ENCODE measurements at regions not wholly inside any gene's neighbourhood (a gene's known extent, or its start where the extent isn't known, plus 50 kb on each side); places are given as distances from the start of the nearest gene placed in this dataset.
"Not testable (repeated sequence)": the region's sequence is repeated elsewhere in the genome, so short reads cannot be mapped to it uniquely, and the experiment has no call there.

- peak; percentile 30 for DNase-seq
These were observed 1584.3 kb downstream of the STIM2 start for GRCh38 chr4:28444886-28445496.

GRCh38 chr4:28449085-28449484 lies 1588.4 kb downstream of the STIM2 start:
- DNase-seq, result no peak

GRCh38 chr4:28451346-28451745 lies 1590.7 kb downstream of the STIM2 start:
- DNase-seq, result no peak

DNA sequence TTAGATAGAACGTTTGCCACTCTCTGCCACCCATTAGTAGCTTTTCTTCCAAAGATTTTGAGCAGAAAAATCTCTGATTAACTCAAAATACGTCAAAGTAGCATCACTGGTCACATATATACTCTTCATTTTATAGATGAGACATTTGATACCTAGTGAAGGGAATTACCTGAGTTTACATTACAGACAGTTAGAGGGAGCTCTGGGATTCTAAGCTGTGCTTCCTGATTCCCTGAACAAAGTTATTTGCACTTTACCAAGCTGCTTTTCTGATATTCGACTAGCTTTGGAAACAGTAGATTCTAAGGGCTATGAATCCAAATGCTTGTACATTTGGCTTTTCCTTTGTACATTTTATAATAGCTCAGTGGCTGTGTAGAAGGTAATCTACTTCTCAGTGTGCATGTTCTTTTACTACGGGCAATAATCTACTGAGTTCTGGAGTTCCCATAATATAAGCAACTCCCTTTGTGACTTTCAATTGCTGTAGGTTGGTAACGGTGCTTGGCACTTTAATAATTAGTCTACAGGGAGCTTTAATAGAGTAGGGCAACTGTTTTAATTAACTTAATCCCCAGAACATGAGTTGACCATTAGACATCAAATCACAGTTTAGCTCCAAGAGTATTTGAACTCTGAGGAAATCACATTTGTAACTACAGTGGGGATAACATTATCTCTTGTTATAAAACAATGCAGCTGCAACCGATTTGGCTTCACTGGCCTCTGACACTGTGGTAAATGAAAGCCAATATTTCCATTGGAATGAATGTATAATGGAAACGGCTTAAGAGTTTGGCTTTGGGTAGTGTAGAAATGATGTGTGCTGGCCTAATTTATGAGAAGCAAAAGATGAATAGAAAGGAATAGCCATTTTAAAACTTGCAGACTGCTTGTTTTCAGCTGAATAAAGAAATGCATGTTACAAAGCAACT lies 1602.4 kb downstream of the STIM2 start:
- no peak for DNase-seq

DNA sequence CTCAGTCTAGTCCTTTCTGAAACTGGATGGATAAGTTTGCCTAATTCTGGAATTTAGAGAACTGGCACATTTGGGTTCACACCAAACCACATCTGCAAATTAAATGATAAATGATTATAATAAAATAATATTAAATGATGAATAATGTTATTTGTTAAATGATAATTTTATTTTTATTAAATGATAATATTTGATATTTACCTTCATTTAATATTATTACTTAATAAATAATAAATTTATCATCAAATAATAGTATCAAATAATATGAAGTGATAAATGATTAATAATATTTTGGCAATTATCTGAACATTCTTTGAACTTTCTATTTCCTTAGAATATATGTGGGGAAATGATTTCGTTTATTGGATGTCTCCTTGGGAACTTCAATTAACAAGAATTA lies 1604.2 kb downstream of the STIM2 start:
- no peak for DNase-seq

DNA sequence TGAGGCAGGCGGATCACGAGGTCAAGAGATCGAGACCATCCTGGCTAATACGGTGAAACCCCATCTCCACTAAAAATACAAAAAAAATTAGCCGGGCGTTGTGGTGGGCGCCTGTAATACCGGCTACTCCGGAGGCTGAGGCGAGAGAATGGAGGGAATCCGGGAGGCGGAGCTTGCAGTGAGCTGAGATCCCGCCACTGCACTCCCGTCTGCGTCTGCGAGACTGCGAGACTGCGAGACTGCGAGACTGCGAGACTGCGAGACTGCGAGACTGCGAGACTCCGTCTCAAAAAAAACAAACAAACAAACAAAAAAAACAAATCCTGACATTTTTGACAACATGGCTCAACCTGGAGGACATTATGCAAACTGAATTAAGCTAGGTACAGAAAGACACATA lies 1606.2 kb downstream of the STIM2 start:
- not testable (repeated sequence) for DNase-seq

GRCh38 chr4:28469387-28469786 lies 1608.7 kb downstream of the STIM2 start:
- DNase-seq, result no peak

GRCh38 chr4:28469886-28470285 lies 1609.2 kb downstream of the STIM2 start:
- DNase-seq, result no peak

GRCh38 chr4:28475381-28475780 lies 1614.7 kb downstream of the STIM2 start:
- no peak for DNase-seq

- DNase-seq, result no peak
These were observed 1619.0 kb downstream of the STIM2 start for GRCh38 chr4:28479666-28480065.

DNA sequence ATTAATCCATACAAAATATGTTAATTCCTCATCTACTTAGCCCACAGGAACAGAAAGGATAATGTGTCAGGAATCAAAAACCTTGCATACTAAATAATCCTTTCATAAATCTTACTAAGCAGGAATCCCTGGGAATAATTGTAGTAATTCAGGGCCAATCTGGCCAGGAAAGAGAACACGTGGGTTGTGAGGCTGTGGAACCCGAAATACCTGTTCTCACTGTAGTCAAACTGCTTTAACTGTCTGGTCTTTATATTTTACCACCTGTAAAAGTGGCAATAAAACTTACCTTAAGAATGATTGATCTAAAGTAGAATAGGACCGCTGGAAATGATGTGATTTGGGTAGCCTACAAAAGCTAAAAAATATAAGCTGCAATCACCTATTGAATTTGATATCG lies 1620.9 kb downstream of the STIM2 start:
- DNase-seq, result no peak

GRCh38 chr4:28482580-28483270 lies 1622.1 kb downstream of the STIM2 start:
- no peak for DNase-seq

GRCh38 chr4:28488021-28488420 lies 1627.4 kb downstream of the STIM2 start:
- DNase-seq, result no peak

DNA sequence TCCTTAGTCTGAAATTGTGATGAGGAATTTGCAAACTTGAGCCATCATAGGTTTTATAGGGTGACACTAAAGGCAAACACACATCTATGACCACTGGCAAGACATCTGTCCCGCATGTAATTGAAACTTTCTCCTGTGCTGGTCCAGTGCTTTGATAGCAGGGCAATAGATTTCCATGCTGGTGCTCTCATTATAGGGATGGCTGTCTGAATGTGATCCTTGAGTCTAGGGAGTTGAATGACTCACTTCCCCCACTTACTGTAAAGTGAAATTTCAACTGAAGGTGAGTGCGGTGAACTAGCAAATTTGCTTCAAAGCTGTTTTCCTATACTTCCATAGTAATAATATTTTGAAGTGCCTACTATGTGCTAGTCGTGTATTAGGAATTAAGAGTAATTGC lies 1630.0 kb downstream of the STIM2 start:
- DNase-seq, result no peak

DNA sequence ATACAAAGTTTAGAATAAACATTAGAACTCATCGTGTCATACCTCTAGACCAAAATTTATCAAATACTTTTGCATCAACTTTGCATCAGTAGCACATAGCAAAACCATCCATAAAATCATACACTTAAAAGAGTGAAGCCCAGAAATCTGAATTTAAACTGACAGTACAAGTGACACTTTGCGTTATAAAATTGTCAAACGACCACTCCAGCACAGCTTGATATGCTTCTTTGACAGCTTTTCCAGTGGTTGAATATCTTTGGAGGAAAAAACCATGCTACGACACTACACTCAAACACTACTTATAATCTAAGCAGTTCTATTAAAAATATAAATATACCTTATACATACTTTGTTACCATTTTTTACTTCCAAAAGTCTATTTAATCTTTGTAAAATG lies 1644.4 kb downstream of the STIM2 start:
- DNase-seq, result no peak

GRCh38 chr4:28508636-28509035 lies 1648.0 kb downstream of the STIM2 start:
- no peak for DNase-seq

DNA sequence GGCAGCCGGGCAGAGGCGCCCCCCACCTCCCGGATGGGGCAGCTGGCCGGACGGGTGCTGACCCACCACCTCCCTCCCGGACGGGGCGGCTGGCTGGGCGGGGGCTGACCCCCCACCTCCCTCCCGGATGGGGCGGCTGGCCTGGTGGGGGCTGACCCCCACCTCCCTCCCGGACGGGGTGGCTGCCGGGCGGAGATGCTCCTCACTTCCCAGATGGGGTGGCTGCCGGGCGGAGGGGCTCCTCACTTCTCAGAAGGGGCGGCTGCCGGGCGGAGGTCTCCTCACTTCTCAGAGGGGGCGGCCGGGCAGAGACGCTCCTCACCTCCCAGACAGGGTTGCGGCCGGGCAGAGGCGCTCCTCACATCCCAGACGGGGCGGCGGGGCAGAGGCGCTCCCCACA lies 1654.1 kb downstream of the STIM2 start:
- not testable (repeated sequence) for DNase-seq

DNA sequence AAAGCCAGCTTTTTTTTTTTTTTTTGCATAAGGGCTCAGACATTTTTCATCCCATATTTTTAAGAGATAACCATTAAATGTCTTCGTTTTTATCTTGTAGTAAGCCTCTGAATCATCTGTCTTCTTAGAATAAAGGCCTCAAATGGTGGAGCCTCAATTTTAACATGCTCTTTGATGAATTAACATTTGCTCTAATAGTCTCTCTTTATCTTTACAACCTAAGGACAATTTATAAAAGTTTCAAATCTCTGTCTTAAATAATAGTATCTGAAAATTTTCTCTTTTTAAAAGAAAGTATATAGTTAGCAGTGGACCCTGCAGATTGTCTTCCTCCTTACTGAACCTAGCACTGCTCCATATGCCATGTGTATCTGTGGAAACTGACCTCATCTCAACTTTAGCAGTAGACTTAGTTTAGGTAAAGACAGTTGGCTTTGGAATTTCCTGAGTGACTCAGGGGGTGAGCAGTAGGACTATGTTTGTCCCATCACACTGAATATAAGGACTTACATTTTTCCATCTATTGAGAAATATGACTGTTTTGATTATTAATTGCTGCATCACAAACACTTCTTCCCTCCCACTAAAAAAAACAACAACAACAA lies 1658.0 kb downstream of the STIM2 start:
- DNase-seq, result peak; percentile 40

DNA sequence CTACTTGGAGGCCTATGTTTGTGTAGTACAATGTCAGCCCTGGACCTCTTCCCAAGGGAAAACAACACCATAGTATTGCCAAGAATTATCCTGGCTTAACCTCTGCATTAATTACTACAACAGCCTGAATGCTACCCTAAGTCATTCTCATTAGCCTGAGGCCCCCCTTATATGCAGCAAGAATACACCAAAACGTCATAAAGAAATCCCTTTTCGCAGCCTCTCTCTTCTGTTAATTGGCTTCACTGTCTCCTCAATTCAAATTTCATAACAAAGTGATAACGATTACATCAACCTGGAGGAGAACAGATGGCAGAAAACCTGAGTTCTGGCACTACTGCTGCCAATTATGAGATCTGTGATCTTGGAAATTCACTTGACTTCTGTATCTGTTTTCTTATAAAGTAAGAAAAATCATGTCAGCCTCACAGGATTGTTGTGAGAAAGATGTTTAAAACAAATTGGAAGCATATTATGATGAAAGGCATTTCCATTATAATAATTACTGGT lies 1663.1 kb downstream of the STIM2 start:
- DNase-seq, result no peak

DNA sequence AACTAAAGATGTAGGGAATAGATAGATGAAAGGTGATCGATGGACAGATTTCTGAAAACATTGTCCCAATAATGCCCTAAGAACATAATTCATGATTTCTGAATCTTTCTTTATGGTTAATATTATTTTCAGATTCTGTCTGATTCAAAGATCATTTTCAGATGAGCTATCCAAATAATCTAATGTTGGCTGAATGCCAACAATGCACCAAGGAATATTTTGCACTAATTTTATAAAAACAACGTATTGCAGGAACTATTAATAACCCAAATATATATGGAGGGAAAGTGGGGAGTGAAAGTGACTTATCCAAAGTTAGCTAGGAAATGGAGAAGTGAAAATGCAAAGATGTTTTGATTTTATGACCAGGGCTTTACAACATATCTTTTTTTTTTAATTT lies 1675.5 kb downstream of the STIM2 start:
- DNase-seq, result no peak

- DNase-seq, result no peak
These were observed 1685.3 kb downstream of the STIM2 start for GRCh38 chr4:28545986-28546385.

GRCh38 chr4:28548136-28548535 lies 1687.5 kb downstream of the STIM2 start:
- no peak for DNase-seq

DNA sequence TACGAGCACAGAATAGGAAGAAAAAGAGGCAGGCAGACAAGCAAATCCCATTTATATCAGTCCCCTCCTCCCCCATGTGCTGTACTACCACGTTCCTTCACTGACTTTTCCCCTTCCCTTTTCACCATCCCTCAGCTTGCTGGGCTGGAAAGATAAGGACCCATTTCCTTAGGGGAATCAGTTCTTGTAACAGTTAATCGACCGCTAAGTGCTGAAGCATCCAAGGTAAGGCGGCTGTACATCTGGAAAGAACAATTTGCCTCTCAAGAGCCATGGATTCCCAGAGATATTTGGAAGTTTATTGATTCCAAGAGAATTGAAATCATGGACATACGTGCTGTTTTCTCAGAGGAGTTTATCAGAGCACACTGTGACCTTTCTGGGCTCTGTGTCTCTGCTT lies 1688.0 kb downstream of the STIM2 start:
- no peak for DNase-seq
